Fibroblast of pulmonary artery (primary cell): ENCODE measurements at regions not wholly inside any gene's neighbourhood (a gene's known extent, or its start where the extent isn't known, plus 50 kb on each side); places are given as distances from the start of the nearest gene placed in this dataset.

Source experiments
- DNase-seq: peaks from one replicate; pipeline ENCODE4 v3.0.0-alpha.2; 2010; ENCODE audit warnings: low read depth
- H3K4me3 ChIP-seq: replicated peaks from 2 replicates; pipeline ENCODE4 v1.5.1; 2011; ENCODE audit warnings: low read depth, mild to moderate bottlenecking, control low read depth, low read length, moderate library complexity
- TF ChIP-seq, protein P1 (sequence below): IDR thresholded peaks from 2 replicates; pipeline ENCODE4 v1.5.1; 2011; ENCODE audit warnings: mild to moderate bottlenecking, control low read depth, low read length, inconsistent platforms; ENCODE audit errors: missing control alignments

DNA sequence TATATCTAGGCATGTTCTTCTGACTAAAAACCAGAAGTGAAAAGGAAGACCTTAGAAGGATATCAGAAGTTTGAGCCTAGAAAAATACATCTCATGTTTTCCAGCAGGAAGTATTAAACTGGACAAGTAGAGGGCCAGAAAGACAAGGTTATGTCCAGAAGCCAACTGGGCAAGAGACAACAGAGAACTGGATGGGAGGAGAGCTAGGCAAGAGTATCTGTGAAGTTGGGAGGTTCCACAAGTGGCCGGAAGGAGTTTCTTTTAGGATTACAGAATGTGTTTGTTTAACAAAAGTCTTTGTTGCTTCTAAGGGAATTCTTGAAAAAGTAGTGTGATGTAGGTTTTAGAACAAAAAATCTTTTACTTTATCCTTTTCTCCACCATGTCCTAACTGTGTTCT, 86.4 kb downstream of the CYP26A1 start:
- no peak overlapping the region for H3K4me3 ChIP-seq
- DNase-seq, result no peak
- TF ChIP-seq, protein P1, sequence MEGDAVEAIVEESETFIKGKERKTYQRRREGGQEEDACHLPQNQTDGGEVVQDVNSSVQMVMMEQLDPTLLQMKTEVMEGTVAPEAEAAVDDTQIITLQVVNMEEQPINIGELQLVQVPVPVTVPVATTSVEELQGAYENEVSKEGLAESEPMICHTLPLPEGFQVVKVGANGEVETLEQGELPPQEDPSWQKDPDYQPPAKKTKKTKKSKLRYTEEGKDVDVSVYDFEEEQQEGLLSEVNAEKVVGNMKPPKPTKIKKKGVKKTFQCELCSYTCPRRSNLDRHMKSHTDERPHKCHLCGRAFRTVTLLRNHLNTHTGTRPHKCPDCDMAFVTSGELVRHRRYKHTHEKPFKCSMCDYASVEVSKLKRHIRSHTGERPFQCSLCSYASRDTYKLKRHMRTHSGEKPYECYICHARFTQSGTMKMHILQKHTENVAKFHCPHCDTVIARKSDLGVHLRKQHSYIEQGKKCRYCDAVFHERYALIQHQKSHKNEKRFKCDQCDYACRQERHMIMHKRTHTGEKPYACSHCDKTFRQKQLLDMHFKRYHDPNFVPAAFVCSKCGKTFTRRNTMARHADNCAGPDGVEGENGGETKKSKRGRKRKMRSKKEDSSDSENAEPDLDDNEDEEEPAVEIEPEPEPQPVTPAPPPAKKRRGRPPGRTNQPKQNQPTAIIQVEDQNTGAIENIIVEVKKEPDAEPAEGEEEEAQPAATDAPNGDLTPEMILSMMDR, result no peak

DNA sequence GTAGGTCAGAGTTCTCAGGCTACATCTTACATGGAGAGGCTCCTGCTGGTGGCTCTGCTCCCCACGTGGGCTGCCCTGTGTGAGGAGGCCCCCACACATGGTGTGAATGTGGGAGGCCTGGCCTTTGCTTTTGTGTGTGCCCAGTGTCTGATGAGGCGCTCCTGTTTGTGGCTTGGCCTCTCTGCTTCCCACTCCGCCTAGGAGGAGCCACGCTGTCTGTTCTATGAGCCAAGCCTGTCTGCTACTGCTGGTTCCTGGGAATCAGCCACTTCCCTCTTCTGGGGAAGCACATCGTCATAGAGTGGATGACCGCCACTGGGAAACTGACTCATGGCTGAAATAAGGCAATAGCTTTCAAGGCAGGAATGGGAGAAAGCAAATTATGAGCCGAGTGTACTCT, 87.1 kb downstream of the CYP26A1 start:
- TF ChIP-seq, protein P1, result no peak
- DNase-seq, result peak; percentile 51
- no peak overlapping the region for H3K4me3 ChIP-seq

DNA sequence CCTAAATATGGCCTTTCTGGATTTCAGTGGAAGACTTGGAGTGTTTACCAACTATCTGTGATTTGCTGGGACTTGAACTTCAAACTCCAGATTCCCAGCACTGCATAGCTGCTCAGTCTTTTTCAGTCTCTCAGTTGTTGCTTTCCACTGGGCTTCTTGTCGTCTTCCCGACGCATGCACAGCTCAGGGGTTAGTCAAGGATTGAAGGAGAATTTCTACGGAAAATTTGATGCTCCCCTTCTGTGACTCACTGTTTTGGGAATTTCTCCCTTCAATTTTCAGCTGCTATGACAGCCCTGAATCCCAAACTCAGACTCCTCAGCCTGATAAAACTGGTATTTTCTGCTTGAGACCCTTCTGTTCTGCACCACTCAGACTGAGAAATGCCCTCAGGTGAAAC, 91.7 kb downstream of the CYP26A1 start:
- no peak for DNase-seq
- H3K4me3 ChIP-seq, result no peak overlapping the region
- TF ChIP-seq, protein P1, result no peak

DNA sequence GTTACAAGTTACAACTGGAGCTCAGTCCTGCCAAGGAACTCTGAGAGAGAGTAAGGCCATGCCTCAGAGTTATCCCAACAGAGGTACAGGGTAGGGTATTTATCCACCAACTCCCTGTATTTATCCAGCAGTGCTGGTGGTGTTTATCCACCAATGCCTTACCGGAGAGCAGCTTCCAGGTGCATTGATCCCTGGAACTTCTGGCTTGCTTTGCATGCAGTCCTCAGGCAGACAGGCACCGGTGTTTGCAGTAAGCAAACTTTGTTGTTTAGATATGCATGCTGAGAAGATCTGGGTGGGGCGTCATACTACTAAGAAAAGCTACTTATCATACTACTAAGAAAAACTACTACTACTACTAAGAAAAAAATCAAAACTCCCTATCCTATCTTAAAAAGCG, 92.4 kb downstream of the CYP26A1 start:
- DNase-seq, result no peak
- no peak overlapping the region for H3K4me3 ChIP-seq
- TF ChIP-seq, protein P1, result no peak

DNA sequence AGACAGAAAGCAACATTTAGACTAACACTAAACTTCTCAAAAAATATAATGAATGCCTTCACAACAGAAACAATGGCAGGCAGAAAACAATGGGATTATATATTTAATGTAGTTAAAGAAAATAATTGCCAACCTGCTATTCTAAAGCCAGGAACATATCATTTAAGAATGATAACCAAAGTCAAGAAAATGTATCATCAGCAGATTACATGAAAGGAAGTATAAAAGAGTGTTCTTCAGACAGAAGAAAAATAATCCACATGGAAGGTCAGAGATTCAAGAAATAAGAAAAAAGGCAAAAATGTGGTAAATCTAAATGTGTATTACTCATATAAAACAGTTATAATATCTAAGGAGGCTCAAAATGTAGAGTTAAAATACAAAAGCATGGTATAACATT, 98.1 kb downstream of the CYP26A1 start:
- no peak overlapping the region for H3K4me3 ChIP-seq
- TF ChIP-seq, protein P1, result no peak
- DNase-seq, result no peak

DNA sequence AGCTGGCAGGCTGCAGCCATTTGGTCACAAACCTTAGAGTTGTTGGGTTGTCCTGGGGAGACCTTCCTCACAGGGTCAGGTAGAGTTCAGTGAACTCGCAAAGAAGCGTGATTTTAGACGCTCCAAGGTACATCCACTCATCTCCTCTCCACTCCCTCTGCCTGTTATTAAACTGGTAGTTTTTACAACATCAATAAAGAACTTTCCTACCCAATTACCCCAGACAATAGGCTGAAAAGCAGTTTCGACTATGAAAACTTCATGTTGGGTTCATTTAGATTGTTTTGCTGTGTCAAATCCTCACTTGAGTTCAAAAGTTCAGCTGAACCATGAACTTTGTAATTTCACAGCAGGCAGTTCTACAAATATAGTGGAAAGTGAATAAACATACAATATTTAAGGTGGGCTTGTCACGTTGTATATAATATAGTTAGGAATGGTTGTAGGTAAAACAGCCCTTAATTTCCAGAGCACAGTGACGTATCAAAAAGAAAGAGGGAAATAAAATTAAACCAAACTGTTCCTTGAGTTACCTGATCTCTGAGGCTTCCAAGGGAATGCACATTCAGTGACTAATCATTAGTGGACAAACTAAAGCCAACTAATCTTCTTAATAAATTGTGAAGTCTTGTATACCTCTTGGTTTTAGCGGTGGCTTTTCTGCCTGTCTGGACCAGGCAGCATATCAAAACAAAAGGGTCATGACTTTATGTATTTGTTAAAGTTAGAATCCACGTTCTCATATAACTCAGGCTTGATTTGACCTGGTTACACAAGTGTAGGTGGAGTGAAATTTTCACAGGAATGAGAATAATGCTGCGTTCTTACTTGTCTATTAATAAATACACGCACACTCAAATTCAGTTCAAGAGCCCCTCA, 100.5 kb downstream of the CYP26A1 start:
- TF ChIP-seq, protein P1, result no peak
- no peak for DNase-seq
- no peak overlapping the region for H3K4me3 ChIP-seq

DNA sequence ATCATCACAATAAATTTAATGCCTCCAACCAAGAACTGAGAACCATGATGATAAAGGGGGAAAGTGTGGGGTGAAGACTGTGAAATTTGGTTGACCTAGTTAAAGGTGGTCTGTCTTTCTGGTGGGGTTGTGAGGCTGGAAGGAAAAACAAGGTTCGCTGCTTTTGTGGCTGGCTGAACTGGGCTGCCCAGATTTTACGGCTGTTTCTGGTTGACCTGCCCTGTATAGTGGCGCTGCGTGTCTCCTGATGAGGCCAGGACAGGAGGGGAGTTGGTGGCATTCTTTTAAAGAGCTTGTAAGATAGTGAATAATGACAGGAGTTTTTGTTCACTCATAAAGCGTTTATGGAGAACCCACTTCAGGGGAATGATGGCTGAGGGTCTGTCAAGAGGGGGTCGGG, 101.8 kb downstream of the CYP26A1 start:
- no peak overlapping the region for H3K4me3 ChIP-seq
- DNase-seq, result no peak
- TF ChIP-seq, protein P1, result no peak
